ENCODE measurements at regions not wholly inside any gene's neighbourhood (a gene's known extent, or its start where the extent isn't known, plus 50 kb on each side); places are given as distances from the start of the nearest gene placed in this dataset.
"Not testable (repeated sequence)": the region's sequence is repeated elsewhere in the genome, so short reads cannot be mapped to it uniquely, and the experiment has no call there.

- no peak overlapping the region for H3K27ac ChIP-seq
- no peaks in the 10 kb centered on the region for H3K9me3 ChIP-seq (ENCODE audit: low read depth)
- no peaks in the 10 kb centered on the region for H3F3A ChIP-seq (ENCODE audit: insufficient read depth)
These were observed 136.7 kb downstream of the MACROH2A1 start for GRCh38 chr5:135262364-135262763.

GRCh38 chr5:135260108-135260507, 138.9 kb downstream of the MACROH2A1 start:
- H3F3A ChIP-seq (ENCODE audit: insufficient read depth); in situ Hi-C loops (cut with MboI); H3K9me3 ChIP-seq (ENCODE audit: low read depth); H3K79me2 ChIP-seq (ENCODE audit: insufficient read depth); H3K36me3 ChIP-seq (ENCODE audit: low read depth); H3K4me1 ChIP-seq (ENCODE audit: insufficient read depth); H3K27ac ChIP-seq; H4K20me1 ChIP-seq (ENCODE audit: insufficient read depth); H3K9ac ChIP-seq; H3K27me3 ChIP-seq (replicated peaks; ENCODE audit: insufficient read depth); DNase-seq; H3K4me3 ChIP-seq; H2AFZ ChIP-seq; H3K9me2 ChIP-seq (ENCODE audit: insufficient read depth); H3K4me2 ChIP-seq (ENCODE audit: unreplicated experiment): not testable (repeated sequence)

More at GRCh38 chr5:135262364-135262763, 136.7 kb downstream of the MACROH2A1 start:
- TF ChIP-seq EZH2 (IDR thresholded peaks at IDR 0.05; ENCODE audit: insufficient read depth, poor library complexity, severe bottlenecking) (no peak), EZH2phosphoT487 (IDR thresholded peaks at IDR 0.05; ENCODE audit: insufficient read depth, low read depth) (no peak)
- Histone ChIP-seq H3K36me3 (ENCODE audit: low read depth) (no peaks in the 10 kb centered on the region), H3K9ac (no peak overlapping the region), H3K4me3 (no peak overlapping the region), H4K20me1 (ENCODE audit: insufficient read depth) (no peaks in the 10 kb centered on the region), H3K9me2 (ENCODE audit: insufficient read depth) (no peaks in the 10 kb centered on the region), H3K4me1 (ENCODE audit: insufficient read depth) (no peaks in the 10 kb centered on the region), H3K4me2 (ENCODE audit: unreplicated experiment) (no peak overlapping the region), H3K79me2 (ENCODE audit: insufficient read depth) (no peaks in the 10 kb centered on the region), H3K27me3 (replicated peaks; ENCODE audit: insufficient read depth) (no peaks in the 10 kb centered on the region), H2AFZ (no peak overlapping the region)
- WGBS, 2 experiments (ENCODE audit: low coverage in 1 of 2, low lambda C conversion rate in 2 of 2, missing lambda C conversion rate in 2 of 2), result 85% methylated on average over 5 of the region's 5 CpGs
- in situ Hi-C loops (cut with MboI), result no loop called here
- no peak for DNase-seq

GRCh38 chr5:135255461-135256178, 143.4 kb downstream of the MACROH2A1 start:
- Histone ChIP-seq H3K27me3 (replicated peaks; ENCODE audit: insufficient read depth) (no peaks in the 10 kb centered on the region), H3K4me2 (ENCODE audit: unreplicated experiment) (no peak overlapping the region), H2AFZ (no peak overlapping the region), H3K9ac (no peak overlapping the region), H3K27ac (no peak overlapping the region), H3K36me3 (ENCODE audit: low read depth) (no peaks in the 10 kb centered on the region), H4K20me1 (ENCODE audit: insufficient read depth) (no peaks in the 10 kb centered on the region), H3K4me3 (no peak overlapping the region), H3F3A (ENCODE audit: insufficient read depth) (no peaks in the 10 kb centered on the region), H3K4me1 (ENCODE audit: insufficient read depth) (no peaks in the 10 kb centered on the region), H3K9me3 (ENCODE audit: low read depth) (no peaks in the 10 kb centered on the region), H3K79me2 (ENCODE audit: insufficient read depth) (no peaks in the 10 kb centered on the region), H3K9me2 (ENCODE audit: insufficient read depth) (no peaks in the 10 kb centered on the region)
- no peak for TF ChIP-seq EZH2 (IDR thresholded peaks at IDR 0.05; ENCODE audit: insufficient read depth, poor library complexity, severe bottlenecking)
- TF ChIP-seq EZH2phosphoT487 (IDR thresholded peaks at IDR 0.05; ENCODE audit: insufficient read depth, low read depth), result no peak
- WGBS, 2 experiments (ENCODE audit: low coverage in 1 of 2, low lambda C conversion rate in 2 of 2, missing lambda C conversion rate in 2 of 2), result 86 to 88% methylated on average over 4 of the region's 4 CpGs
- no peak for DNase-seq
- in situ Hi-C loops (cut with MboI), result no loop called here

- no peaks in the 10 kb centered on the region for H3K36me3 ChIP-seq (ENCODE audit: low read depth)
- no peaks in the 10 kb centered on the region for H3K9me3 ChIP-seq (ENCODE audit: low read depth)
- no peak overlapping the region for H3K9ac ChIP-seq
- H3K79me2 ChIP-seq (ENCODE audit: insufficient read depth), result no peaks in the 10 kb centered on the region
- in situ Hi-C loops (cut with MboI), result no loop called here
- no peak overlapping the region for H3K4me3 ChIP-seq
- TF ChIP-seq EZH2 (IDR thresholded peaks at IDR 0.05; ENCODE audit: insufficient read depth, poor library complexity, severe bottlenecking) (no peak), EZH2phosphoT487 (IDR thresholded peaks at IDR 0.05; ENCODE audit: insufficient read depth, low read depth) (no peak)
- no peaks in the 10 kb centered on the region for H3K27me3 ChIP-seq (replicated peaks; ENCODE audit: insufficient read depth)
- H3K4me2 ChIP-seq (ENCODE audit: unreplicated experiment), result no peak overlapping the region
- peaks cover 11% of the 10 kb centered on the region; the same call in 1 of the 2 replicates for H3K4me1 ChIP-seq (ENCODE audit: insufficient read depth)
- H3K9me2 ChIP-seq (ENCODE audit: insufficient read depth), result no peaks in the 10 kb centered on the region
- DNase-seq, result no peak
- 63 to 73% methylated on average over 4 of the region's 4 CpGs for WGBS, 2 experiments (ENCODE audit: low coverage in 1 of 2, low lambda C conversion rate in 2 of 2, missing lambda C conversion rate in 2 of 2)
- no peaks in the 10 kb centered on the region for H4K20me1 ChIP-seq (ENCODE audit: insufficient read depth)
- H2AFZ ChIP-seq, result no peak overlapping the region
- H3K27ac ChIP-seq, result no peak overlapping the region
- no peaks in the 10 kb centered on the region for H3F3A ChIP-seq (ENCODE audit: insufficient read depth)
These were observed 144.8 kb downstream of the MACROH2A1 start for GRCh38 chr5:135254183-135254582.
